ENCODE measurements at regions not wholly inside any gene's neighbourhood (a gene's known extent, or its start where the extent isn't known, plus 50 kb on each side); places are given as distances from the start of the nearest gene placed in this dataset.

DNA sequence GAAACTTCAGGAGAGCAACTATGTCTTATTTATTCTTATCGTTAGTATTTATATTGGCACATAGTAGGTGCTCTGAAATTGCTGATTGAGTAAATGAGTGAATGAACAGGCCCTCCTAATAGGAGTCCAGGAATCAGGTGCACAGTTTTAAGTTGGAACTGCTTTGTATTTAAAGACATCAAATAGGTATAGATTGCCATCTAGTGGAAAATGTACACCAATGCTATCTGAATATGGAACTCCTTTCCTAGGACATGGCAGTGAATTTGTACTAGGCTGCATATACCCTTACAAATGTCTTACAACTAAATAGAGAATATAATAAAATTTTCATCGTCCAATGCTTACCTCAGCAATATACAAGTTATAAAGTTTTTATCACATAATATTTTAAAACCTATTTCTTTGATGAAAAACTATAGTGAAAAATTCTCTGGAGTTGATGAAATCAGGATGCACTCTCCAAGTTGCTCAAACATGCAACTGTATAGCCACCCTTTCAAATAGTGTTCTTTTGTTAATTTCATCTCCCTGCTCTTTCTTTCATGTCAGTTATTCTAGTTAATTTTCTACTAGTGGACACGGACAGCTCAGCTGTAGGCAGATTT lies 318.9 kb upstream of the SYT4 start:
- Mint-ChIP-seq H3K36me3 (ENCODE audit: low read depth) (no peaks in the 10 kb centered on the region), H3K27me3 (ENCODE audit: insufficient read depth) (no peaks in the 10 kb centered on the region), H3K4me1 (no peaks in the 10 kb centered on the region), H3K27ac (no peak overlapping the region), H3K9me3 (no peaks in the 10 kb centered on the region), H3K4me3 (no peak overlapping the region)
- no peak overlapping the region for H3K4me3 ChIP-seq (ENCODE audit: low read length)
- H3K4me1 ChIP-seq (ENCODE audit: control insufficient read depth, insufficient read depth, low read length) = no peaks in the 10 kb centered on the region
- WGBS, 2 experiments (ENCODE audit: insufficient coverage in 1 of 2, insufficient read length in 1 of 2) = 96 to 100% methylated on average over 2 of the region's 3 CpGs
- H3K27ac ChIP-seq (ENCODE audit: low read depth, low read length) = no peak overlapping the region
- no peaks in the 10 kb centered on the region for H3K36me3 ChIP-seq (ENCODE audit: control insufficient read depth, insufficient read depth, low read length)
- no peaks in the 10 kb centered on the region for H3K9me3 ChIP-seq (ENCODE audit: control insufficient read depth, low read length)
- H3K27me3 ChIP-seq (ENCODE audit: control insufficient read depth, insufficient read depth, low read length, poor library complexity, severe bottlenecking) = peaks cover 4% of the 10 kb centered on the region
- no peak overlapping the region for H3K9ac ChIP-seq (ENCODE audit: extremely low read depth, low read length, poor library complexity, severe bottlenecking)
- no peak for DNase-seq
- TF ChIP-seq, protein P1, sequence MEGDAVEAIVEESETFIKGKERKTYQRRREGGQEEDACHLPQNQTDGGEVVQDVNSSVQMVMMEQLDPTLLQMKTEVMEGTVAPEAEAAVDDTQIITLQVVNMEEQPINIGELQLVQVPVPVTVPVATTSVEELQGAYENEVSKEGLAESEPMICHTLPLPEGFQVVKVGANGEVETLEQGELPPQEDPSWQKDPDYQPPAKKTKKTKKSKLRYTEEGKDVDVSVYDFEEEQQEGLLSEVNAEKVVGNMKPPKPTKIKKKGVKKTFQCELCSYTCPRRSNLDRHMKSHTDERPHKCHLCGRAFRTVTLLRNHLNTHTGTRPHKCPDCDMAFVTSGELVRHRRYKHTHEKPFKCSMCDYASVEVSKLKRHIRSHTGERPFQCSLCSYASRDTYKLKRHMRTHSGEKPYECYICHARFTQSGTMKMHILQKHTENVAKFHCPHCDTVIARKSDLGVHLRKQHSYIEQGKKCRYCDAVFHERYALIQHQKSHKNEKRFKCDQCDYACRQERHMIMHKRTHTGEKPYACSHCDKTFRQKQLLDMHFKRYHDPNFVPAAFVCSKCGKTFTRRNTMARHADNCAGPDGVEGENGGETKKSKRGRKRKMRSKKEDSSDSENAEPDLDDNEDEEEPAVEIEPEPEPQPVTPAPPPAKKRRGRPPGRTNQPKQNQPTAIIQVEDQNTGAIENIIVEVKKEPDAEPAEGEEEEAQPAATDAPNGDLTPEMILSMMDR (conservative IDR thresholded peaks at IDR 0.05) = peak; percentile 59

- Histone ChIP-seq H3K9ac (ENCODE audit: extremely low read depth, low read length, poor library complexity, severe bottlenecking) (no peak overlapping the region), H3K36me3 (ENCODE audit: control insufficient read depth, insufficient read depth, low read length) (no peaks in the 10 kb centered on the region), H3K9me3 (ENCODE audit: control insufficient read depth, low read length) (peaks cover 11% of the 10 kb centered on the region), H3K27me3 (ENCODE audit: control insufficient read depth, insufficient read depth, low read length, poor library complexity, severe bottlenecking) (no peaks in the 10 kb centered on the region), H3K4me1 (ENCODE audit: control insufficient read depth, insufficient read depth, low read length) (no peaks in the 10 kb centered on the region), H3K4me3 (ENCODE audit: low read length) (no peak overlapping the region), H3K27ac (ENCODE audit: low read depth, low read length) (no peak overlapping the region)
- 90 to 94% methylated on average over 3 of the region's 3 CpGs for WGBS, 2 experiments (ENCODE audit: insufficient coverage in 1 of 2, insufficient read length in 1 of 2)
- H3K9me3 Mint-ChIP-seq = peaks cover 14% of the 10 kb centered on the region
- no peak overlapping the region for H3K4me3 Mint-ChIP-seq
- H3K36me3 Mint-ChIP-seq (ENCODE audit: low read depth) = peaks cover 2% of the 10 kb centered on the region
- no peaks in the 10 kb centered on the region for H3K27me3 Mint-ChIP-seq (ENCODE audit: insufficient read depth)
- no peak for DNase-seq
- TF ChIP-seq, protein P1 (conservative IDR thresholded peaks at IDR 0.05) = no peak
- H3K27ac Mint-ChIP-seq = no peak overlapping the region
- no peaks in the 10 kb centered on the region for H3K4me1 Mint-ChIP-seq
These were observed 324.1 kb upstream of the SYT4 start for GRCh38 chr18:43601432-43601831.

DNA sequence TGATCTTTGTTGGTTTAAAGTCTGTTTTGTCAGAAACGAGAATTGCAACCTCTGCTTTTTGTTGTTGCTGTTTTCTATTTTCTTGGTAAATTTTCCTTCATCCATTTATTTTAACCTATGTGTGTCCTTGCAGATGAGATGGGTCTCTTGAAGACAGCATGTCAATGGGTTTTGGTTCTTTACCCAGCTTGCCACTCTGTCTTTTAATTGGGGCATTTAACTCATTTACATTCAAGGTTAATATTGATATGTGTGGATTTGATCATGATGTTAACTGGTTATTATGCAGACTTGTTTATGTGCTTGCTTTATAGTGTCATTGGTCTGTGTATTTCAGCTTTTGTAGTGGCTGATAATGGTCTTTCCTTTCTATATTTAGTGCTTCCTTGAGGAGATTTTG lies 327.9 kb upstream of the SYT4 start:
- H3K4me1 ChIP-seq (ENCODE audit: control insufficient read depth, insufficient read depth, low read length) = no peaks in the 10 kb centered on the region
- H3K9ac ChIP-seq (ENCODE audit: extremely low read depth, low read length, poor library complexity, severe bottlenecking) = no peak overlapping the region
- H3K4me1 Mint-ChIP-seq = no peaks in the 10 kb centered on the region
- TF ChIP-seq, protein P1 (conservative IDR thresholded peaks at IDR 0.05) = no peak
- DNase-seq = no peak
- peaks cover 2% of the 10 kb centered on the region for H3K36me3 Mint-ChIP-seq (ENCODE audit: low read depth)
- no peak overlapping the region for H3K4me3 ChIP-seq (ENCODE audit: low read length)
- H3K9me3 Mint-ChIP-seq = peaks cover 14% of the 10 kb centered on the region
- 77% methylated on average over 1 of the region's 1 CpG; no CpG with 5 or more reads in 1 of the 2 experiments for WGBS, 2 experiments (ENCODE audit: insufficient coverage in 1 of 2, insufficient read length in 1 of 2)
- no peak overlapping the region for H3K27ac ChIP-seq (ENCODE audit: low read depth, low read length)
- H3K27me3 Mint-ChIP-seq (ENCODE audit: insufficient read depth) = no peaks in the 10 kb centered on the region
- H3K36me3 ChIP-seq (ENCODE audit: control insufficient read depth, insufficient read depth, low read length) = no peaks in the 10 kb centered on the region
- H3K27me3 ChIP-seq (ENCODE audit: control insufficient read depth, insufficient read depth, low read length, poor library complexity, severe bottlenecking) = no peaks in the 10 kb centered on the region
- H3K27ac Mint-ChIP-seq = no peak overlapping the region
- H3K9me3 ChIP-seq (ENCODE audit: control insufficient read depth, low read length) = peaks cover 11% of the 10 kb centered on the region
- H3K4me3 Mint-ChIP-seq = no peak overlapping the region

All from endodermal cell (in vitro differentiated cells).